GM12873 (cell line): ENCODE measurements at regions not wholly inside any gene's neighbourhood (a gene's known extent, or its start where the extent isn't known, plus 50 kb on each side); places are given as distances from the start of the nearest gene placed in this dataset.

Experiments used
- TF ChIP-seq, protein P1 (sequence below): IDR thresholded peaks from 2 replicates; pipeline ENCODE4 v1.5.1; 2012; ENCODE audit warnings: low read depth, mild to moderate bottlenecking, moderate library complexity, low read length, control low read depth; ENCODE audit not compliant: insufficient read depth; ENCODE audit errors: missing control alignments

- TF ChIP-seq, protein P1, sequence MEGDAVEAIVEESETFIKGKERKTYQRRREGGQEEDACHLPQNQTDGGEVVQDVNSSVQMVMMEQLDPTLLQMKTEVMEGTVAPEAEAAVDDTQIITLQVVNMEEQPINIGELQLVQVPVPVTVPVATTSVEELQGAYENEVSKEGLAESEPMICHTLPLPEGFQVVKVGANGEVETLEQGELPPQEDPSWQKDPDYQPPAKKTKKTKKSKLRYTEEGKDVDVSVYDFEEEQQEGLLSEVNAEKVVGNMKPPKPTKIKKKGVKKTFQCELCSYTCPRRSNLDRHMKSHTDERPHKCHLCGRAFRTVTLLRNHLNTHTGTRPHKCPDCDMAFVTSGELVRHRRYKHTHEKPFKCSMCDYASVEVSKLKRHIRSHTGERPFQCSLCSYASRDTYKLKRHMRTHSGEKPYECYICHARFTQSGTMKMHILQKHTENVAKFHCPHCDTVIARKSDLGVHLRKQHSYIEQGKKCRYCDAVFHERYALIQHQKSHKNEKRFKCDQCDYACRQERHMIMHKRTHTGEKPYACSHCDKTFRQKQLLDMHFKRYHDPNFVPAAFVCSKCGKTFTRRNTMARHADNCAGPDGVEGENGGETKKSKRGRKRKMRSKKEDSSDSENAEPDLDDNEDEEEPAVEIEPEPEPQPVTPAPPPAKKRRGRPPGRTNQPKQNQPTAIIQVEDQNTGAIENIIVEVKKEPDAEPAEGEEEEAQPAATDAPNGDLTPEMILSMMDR, result no peak
Observed at GRCh38 chr11:80196041-80196440, 755.2 kb upstream of the TENM4 start.

GRCh38 chr11:80194625-80195024 is 753.8 kb upstream of the TENM4 start:
- TF ChIP-seq, protein P1, result no peak

DNA sequence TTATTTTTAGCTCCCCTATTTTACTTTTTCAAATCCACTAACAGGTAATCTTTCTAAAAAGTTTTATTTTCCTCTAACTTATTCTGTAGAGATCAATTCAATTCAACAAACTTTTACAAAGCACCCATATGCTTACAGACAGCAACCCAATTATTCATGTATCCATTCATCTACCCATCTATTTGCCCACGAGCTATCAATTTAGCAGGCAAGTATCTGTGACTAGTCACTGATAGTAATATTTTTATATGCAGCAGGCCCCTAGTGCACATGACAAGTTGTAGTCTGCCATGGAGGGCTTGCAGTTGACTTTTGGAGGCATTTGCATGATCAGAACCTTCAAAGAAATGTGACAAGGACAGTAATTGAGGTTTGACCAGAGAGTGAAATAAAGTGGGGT is 753.2 kb upstream of the TENM4 start:
- TF ChIP-seq, protein P1, result no peak

DNA sequence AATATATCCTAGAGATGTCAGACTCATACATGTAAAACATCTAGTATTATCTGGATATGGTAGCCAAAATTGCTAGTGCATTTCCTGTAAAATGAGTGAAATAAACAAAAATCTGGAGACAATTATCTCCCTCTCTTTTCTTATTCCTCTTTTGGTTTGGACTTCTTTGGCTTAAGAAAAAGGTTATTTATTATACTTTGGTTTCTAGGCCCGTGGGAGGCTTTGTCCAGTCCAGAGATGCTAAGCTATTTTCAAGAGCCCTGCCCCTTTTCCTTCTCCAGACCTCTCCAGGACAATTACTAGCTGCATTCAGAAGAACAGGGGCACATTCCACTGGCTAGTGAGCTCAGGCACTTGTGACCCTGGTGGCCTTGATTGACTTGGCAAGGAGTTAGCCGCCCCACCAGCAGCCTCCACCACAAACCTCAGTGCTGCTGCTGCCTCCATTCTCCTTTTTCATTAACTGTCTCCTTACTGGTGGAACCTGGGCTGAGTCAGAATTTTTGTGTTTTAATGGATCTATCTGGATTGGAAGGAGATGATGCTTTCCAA is 747.3 kb upstream of the TENM4 start:
- TF ChIP-seq, protein P1, result no peak

DNA sequence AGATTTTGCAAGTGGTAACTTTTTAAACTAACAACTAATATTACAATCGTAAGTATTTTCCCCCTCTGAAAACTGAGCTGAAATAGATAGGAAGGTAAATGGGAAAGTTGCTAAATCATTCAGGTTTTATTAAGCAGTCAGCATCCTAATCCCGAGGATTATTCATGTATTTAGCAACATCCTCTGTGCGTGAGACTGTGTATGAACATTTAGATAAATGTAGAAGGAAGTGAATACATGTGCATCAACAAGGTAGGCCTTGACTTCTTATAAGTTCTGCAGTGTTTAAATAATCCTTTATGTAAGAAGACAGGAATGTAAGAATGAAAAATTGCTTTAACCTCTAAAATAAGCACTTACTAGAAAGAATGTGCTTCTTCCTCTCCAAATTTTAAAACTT is 745.9 kb upstream of the TENM4 start:
- TF ChIP-seq, protein P1, result no peak

GRCh38 chr11:80182901-80183300 is 742.1 kb upstream of the TENM4 start:
- TF ChIP-seq, protein P1, result no peak

GRCh38 chr11:80173371-80174136 is 732.7 kb upstream of the TENM4 start:
- TF ChIP-seq, protein P1, result no peak
